ENCODE measurements at regions not wholly inside any gene's neighbourhood (a gene's known extent, or its start where the extent isn't known, plus 50 kb on each side); places are given as distances from the start of the nearest gene placed in this dataset.
"Not testable (repeated sequence)": the region's sequence is repeated elsewhere in the genome, so short reads cannot be mapped to it uniquely, and the experiment has no call there.

- Histone ChIP-seq H3K79me2 (ENCODE audit: insufficient read depth, low read length) (no peaks in the 10 kb centered on the region), H2BK15ac (ENCODE audit: low read depth, low read length) (no peak overlapping the region), H3K9ac (ENCODE audit: extremely low read depth, insufficient read length, low read length) (no peak overlapping the region), H3K27ac (ENCODE audit: insufficient read length, low read depth, low read length) (no peak overlapping the region), H2BK20ac (ENCODE audit: low read depth, low read length, poor library complexity, severe bottlenecking) (no peak overlapping the region), H4K5ac (ENCODE audit: insufficient read length, low read depth, low read length) (no peak overlapping the region), H2BK120ac (ENCODE audit: low read depth, low read length, poor library complexity, severe bottlenecking) (no peak overlapping the region), H3K23me2 (ENCODE audit: insufficient read length, low read depth, low read length, poor library complexity, severe bottlenecking) (no peaks in the 10 kb centered on the region), H3K4me2 (ENCODE audit: insufficient read depth, insufficient read length, low read length) (no peak overlapping the region), H2AFZ (ENCODE audit: low read length) (no peak overlapping the region), H3T11ph (ENCODE audit: low read length) (no peak overlapping the region), H3K9me3 (ENCODE audit: control insufficient read depth, low read depth, low read length) (peaks cover 5% of the 10 kb centered on the region), H4K91ac (ENCODE audit: insufficient read length, low read depth, low read length) (no peak overlapping the region), H3K18ac (ENCODE audit: insufficient read length, low read depth, low read length) (no peak overlapping the region), H2BK12ac (ENCODE audit: insufficient read length, low read depth, low read length) (no peak overlapping the region), H3K23ac (ENCODE audit: insufficient read length, low read depth, low read length) (no peak overlapping the region), H3K56ac (ENCODE audit: insufficient read length, low read depth, low read length) (no peak overlapping the region), H3K27me3 (ENCODE audit: insufficient read depth, low read length) (no peaks in the 10 kb centered on the region), H3K4me1 (ENCODE audit: insufficient read depth, low read length) (peaks cover 7% of the 10 kb centered on the region; the same call in 1 of the 2 replicates), H3K79me1 (ENCODE audit: insufficient read depth, low read depth, low read length, poor library complexity, severe bottlenecking) (no peaks in the 10 kb centered on the region), H3K4ac (ENCODE audit: low read depth, low read length) (no peak overlapping the region), H2BK5ac (ENCODE audit: insufficient read length, low read length) (no peak overlapping the region), H3K14ac (ENCODE audit: insufficient read depth, low read length) (no peak overlapping the region), H2AK5ac (ENCODE audit: insufficient read length, low read length) (no peak overlapping the region), H4K20me1 (ENCODE audit: control insufficient read depth, insufficient read depth, insufficient read length) (no peaks in the 10 kb centered on the region), H4K8ac (replicated peaks; ENCODE audit: insufficient read length, low read depth, low read length) (no peak overlapping the region)
- WGBS (ENCODE audit: extremely low coverage, insufficient read length, low lambda C conversion rate) = no CpG with 5 or more reads among the region's 2 CpGs
- TF ChIP-seq, protein P1, sequence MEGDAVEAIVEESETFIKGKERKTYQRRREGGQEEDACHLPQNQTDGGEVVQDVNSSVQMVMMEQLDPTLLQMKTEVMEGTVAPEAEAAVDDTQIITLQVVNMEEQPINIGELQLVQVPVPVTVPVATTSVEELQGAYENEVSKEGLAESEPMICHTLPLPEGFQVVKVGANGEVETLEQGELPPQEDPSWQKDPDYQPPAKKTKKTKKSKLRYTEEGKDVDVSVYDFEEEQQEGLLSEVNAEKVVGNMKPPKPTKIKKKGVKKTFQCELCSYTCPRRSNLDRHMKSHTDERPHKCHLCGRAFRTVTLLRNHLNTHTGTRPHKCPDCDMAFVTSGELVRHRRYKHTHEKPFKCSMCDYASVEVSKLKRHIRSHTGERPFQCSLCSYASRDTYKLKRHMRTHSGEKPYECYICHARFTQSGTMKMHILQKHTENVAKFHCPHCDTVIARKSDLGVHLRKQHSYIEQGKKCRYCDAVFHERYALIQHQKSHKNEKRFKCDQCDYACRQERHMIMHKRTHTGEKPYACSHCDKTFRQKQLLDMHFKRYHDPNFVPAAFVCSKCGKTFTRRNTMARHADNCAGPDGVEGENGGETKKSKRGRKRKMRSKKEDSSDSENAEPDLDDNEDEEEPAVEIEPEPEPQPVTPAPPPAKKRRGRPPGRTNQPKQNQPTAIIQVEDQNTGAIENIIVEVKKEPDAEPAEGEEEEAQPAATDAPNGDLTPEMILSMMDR (conservative IDR thresholded peaks at IDR 0.05) = no peak
- peaks cover 30 to 31% of the 10 kb centered on the region in 2 experiments for H3K9me3 Mint-ChIP-seq
- peaks cover 16 to 32% (median 29%) of the 10 kb centered on the region in 3 experiments for H3K36me3 Mint-ChIP-seq (ENCODE audit: insufficient read depth in 1 of 3, low read depth in 3 of 3)
- peaks cover 3% of the 10 kb centered on the region for H3K27me3 Mint-ChIP-seq (ENCODE audit: low read depth)
- H3K4me1 Mint-ChIP-seq = peaks cover 35 to 36% of the 10 kb centered on the region in 2 experiments
- H3K27ac Mint-ChIP-seq = no peak overlapping the region
- no peak for DNase-seq
- no peak overlapping the region for H3K4me3 Mint-ChIP-seq
These were observed 63.7 kb upstream of the DLG1 start for GRCh38 chr3:197362081-197362480.

DNA sequence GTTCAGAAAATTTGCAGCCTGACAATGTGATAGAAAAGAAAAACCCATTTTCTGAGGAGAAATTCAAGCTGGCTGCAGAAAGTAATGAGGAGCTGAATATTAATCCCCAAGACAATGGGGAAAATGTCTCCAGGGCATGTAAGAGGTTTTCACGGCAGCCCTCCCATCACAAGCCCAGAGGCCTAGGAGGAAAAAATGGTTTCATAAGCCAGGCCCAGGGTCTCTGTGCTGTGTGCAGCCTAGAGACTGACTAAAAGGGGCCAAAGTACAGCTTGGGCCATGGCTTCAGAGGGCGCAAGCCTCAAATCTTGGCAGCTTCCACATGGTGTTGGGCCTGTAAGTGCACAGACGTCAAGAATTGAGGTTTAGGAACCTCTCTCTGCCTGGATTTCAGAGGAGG, 61.7 kb upstream of the DLG1 start:
- not testable (repeated sequence) for H3K27ac ChIP-seq (ENCODE audit: insufficient read length, low read depth, low read length); H3K4me3 Mint-ChIP-seq; H3K4me2 ChIP-seq (ENCODE audit: insufficient read depth, insufficient read length, low read length); H3T11ph ChIP-seq (ENCODE audit: low read length); H3K27me3 Mint-ChIP-seq (ENCODE audit: low read depth); H2BK15ac ChIP-seq (ENCODE audit: low read depth, low read length); H2BK12ac ChIP-seq (ENCODE audit: insufficient read length, low read depth, low read length); H4K8ac ChIP-seq (replicated peaks; ENCODE audit: insufficient read length, low read depth, low read length); H3K79me2 ChIP-seq (ENCODE audit: insufficient read depth, low read length); H4K5ac ChIP-seq (ENCODE audit: insufficient read length, low read depth, low read length); H3K9ac ChIP-seq (ENCODE audit: extremely low read depth, insufficient read length, low read length); H3K14ac ChIP-seq (ENCODE audit: insufficient read depth, low read length); H3K23me2 ChIP-seq (ENCODE audit: insufficient read length, low read depth, low read length, poor library complexity, severe bottlenecking); H2BK20ac ChIP-seq (ENCODE audit: low read depth, low read length, poor library complexity, severe bottlenecking); H3K9me3 ChIP-seq (ENCODE audit: control insufficient read depth, low read depth, low read length); H3K18ac ChIP-seq (ENCODE audit: insufficient read length, low read depth, low read length); H2AFZ ChIP-seq (ENCODE audit: low read length); H3K27me3 ChIP-seq (ENCODE audit: insufficient read depth, low read length); H2BK120ac ChIP-seq (ENCODE audit: low read depth, low read length, poor library complexity, severe bottlenecking); H2BK5ac ChIP-seq (ENCODE audit: insufficient read length, low read length); H2AK5ac ChIP-seq (ENCODE audit: insufficient read length, low read length); H3K4ac ChIP-seq (ENCODE audit: low read depth, low read length); H3K79me1 ChIP-seq (ENCODE audit: insufficient read depth, low read depth, low read length, poor library complexity, severe bottlenecking); H3K23ac ChIP-seq (ENCODE audit: insufficient read length, low read depth, low read length); DNase-seq; H3K4me1 ChIP-seq (ENCODE audit: insufficient read depth, low read length); H3K27ac Mint-ChIP-seq; H4K91ac ChIP-seq (ENCODE audit: insufficient read length, low read depth, low read length); H3K56ac ChIP-seq (ENCODE audit: insufficient read length, low read depth, low read length); H4K20me1 ChIP-seq (ENCODE audit: control insufficient read depth, insufficient read depth, insufficient read length)
- Mint-ChIP-seq H3K36me3 (ENCODE audit: insufficient read depth in 1 of 3, low read depth in 3 of 3) (peaks cover 18 to 32% (median 29%) of the 10 kb centered on the region in 3 experiments), H3K9me3 (peaks cover 30 to 31% of the 10 kb centered on the region in 2 experiments), H3K4me1 (peaks cover 26 to 30% of the 10 kb centered on the region in 2 experiments)
- WGBS (ENCODE audit: extremely low coverage, insufficient read length, low lambda C conversion rate) = no CpG with 5 or more reads among the region's 3 CpGs

Measured in H9 (cell line).